ENCODE measurements at regions not wholly inside any gene's neighbourhood (a gene's known extent, or its start where the extent isn't known, plus 50 kb on each side); places are given as distances from the start of the nearest gene placed in this dataset.

- no peak for TF ChIP-seq CTCF (IDR thresholded peaks at IDR 0.05; ENCODE audit: low read length)
- no peak for TF ChIP-seq EZH2 (IDR thresholded peaks at IDR 0.05; ENCODE audit: borderline replicate concordance, low read length)
- Histone ChIP-seq H3K9me3 (ENCODE audit: low read length) (no peaks in the 10 kb centered on the region), H3K27ac (ENCODE audit: low read depth, low read length, poor library complexity, severe bottlenecking) (no peak overlapping the region), H3K9me2 (ENCODE audit: low read depth, low read length) (no peaks in the 10 kb centered on the region), H3K79me2 (ENCODE audit: insufficient read depth, low read length) (no peaks in the 10 kb centered on the region), H3K36me3 (ENCODE audit: insufficient read depth, low read length) (no peaks in the 10 kb centered on the region), H3K4me1 (ENCODE audit: insufficient read depth, low read length, severe bottlenecking) (no peaks in the 10 kb centered on the region), H3K27me3 (ENCODE audit: insufficient read depth, low read length) (no peaks in the 10 kb centered on the region), H3K9ac (ENCODE audit: low read length) (no peak overlapping the region), H3K4me3 (ENCODE audit: low read depth, low read length, poor library complexity, severe bottlenecking) (no peak overlapping the region), H3K4me2 (ENCODE audit: low read length) (no peak overlapping the region), H3F3A (ENCODE audit: insufficient read depth, low read length) (no peaks in the 10 kb centered on the region), H2AFZ (ENCODE audit: low read length) (no peak overlapping the region), H4K20me1 (ENCODE audit: insufficient read depth, low read length) (no peaks in the 10 kb centered on the region)
Measured at GRCh38 chr10:33950206-33950605, 615.7 kb upstream of the NRP1 start.

- H4K20me1 ChIP-seq (ENCODE audit: insufficient read depth, low read length): no peaks in the 10 kb centered on the region
- H3K27me3 ChIP-seq (ENCODE audit: insufficient read depth, low read length): no peaks in the 10 kb centered on the region
- no peak overlapping the region for H3K4me2 ChIP-seq (ENCODE audit: low read length)
- H3K9me2 ChIP-seq (ENCODE audit: low read depth, low read length): no peaks in the 10 kb centered on the region
- no peak overlapping the region for H3K27ac ChIP-seq (ENCODE audit: low read depth, low read length, poor library complexity, severe bottlenecking)
- no peaks in the 10 kb centered on the region for H3K9me3 ChIP-seq (ENCODE audit: low read length)
- no peaks in the 10 kb centered on the region for H3K79me2 ChIP-seq (ENCODE audit: insufficient read depth, low read length)
- no peak overlapping the region for H3K4me3 ChIP-seq (ENCODE audit: low read depth, low read length, poor library complexity, severe bottlenecking)
- H3K36me3 ChIP-seq (ENCODE audit: insufficient read depth, low read length): no peaks in the 10 kb centered on the region
- no peak overlapping the region for H2AFZ ChIP-seq (ENCODE audit: low read length)
- TF ChIP-seq EZH2 (IDR thresholded peaks at IDR 0.05; ENCODE audit: borderline replicate concordance, low read length) (no peak), CTCF (IDR thresholded peaks at IDR 0.05; ENCODE audit: low read length) (no peak)
- H3F3A ChIP-seq (ENCODE audit: insufficient read depth, low read length): no peaks in the 10 kb centered on the region
- H3K9ac ChIP-seq (ENCODE audit: low read length): no peak overlapping the region
- H3K4me1 ChIP-seq (ENCODE audit: insufficient read depth, low read length, severe bottlenecking): no peaks in the 10 kb centered on the region
Measured at GRCh38 chr10:33947544-33947943, 613.1 kb upstream of the NRP1 start.

GRCh38 chr10:33945051-33945450 is 610.6 kb upstream of the NRP1 start:
- Histone ChIP-seq H3K36me3 (ENCODE audit: insufficient read depth, low read length) (no peaks in the 10 kb centered on the region), H3K9me3 (ENCODE audit: low read length) (no peaks in the 10 kb centered on the region), H4K20me1 (ENCODE audit: insufficient read depth, low read length) (no peaks in the 10 kb centered on the region), H3K4me2 (ENCODE audit: low read length) (no peak overlapping the region), H3K27me3 (ENCODE audit: insufficient read depth, low read length) (no peaks in the 10 kb centered on the region), H3K79me2 (ENCODE audit: insufficient read depth, low read length) (no peaks in the 10 kb centered on the region), H3K4me3 (ENCODE audit: low read depth, low read length, poor library complexity, severe bottlenecking) (no peak overlapping the region), H3K27ac (ENCODE audit: low read depth, low read length, poor library complexity, severe bottlenecking) (no peak overlapping the region), H3K4me1 (ENCODE audit: insufficient read depth, low read length, severe bottlenecking) (no peaks in the 10 kb centered on the region), H3K9ac (ENCODE audit: low read length) (no peak overlapping the region), H3F3A (ENCODE audit: insufficient read depth, low read length) (no peaks in the 10 kb centered on the region), H3K9me2 (ENCODE audit: low read depth, low read length) (no peaks in the 10 kb centered on the region), H2AFZ (ENCODE audit: low read length) (no peak overlapping the region)
- TF ChIP-seq EZH2 (IDR thresholded peaks at IDR 0.05; ENCODE audit: borderline replicate concordance, low read length) (no peak), CTCF (IDR thresholded peaks at IDR 0.05; ENCODE audit: low read length) (no peak)

Measured in OCI-LY1 (cell line).